BLaER1 treated with 17β-estradiol and CSF1 and Interleukin-3, amounts not matched to agents 10 nM and 100 nM (cell line): ENCODE measurements at regions not wholly inside any gene's neighbourhood (a gene's known extent, or its start where the extent isn't known, plus 50 kb on each side); places are given as distances from the start of the nearest gene placed in this dataset.
"Not testable (repeated sequence)": the region's sequence is repeated elsewhere in the genome, so short reads cannot be mapped to it uniquely, and the experiment has no call there.

ENCODE experiments used
- H3K27ac ChIP-seq, 11 experiments: shearing (Covaris generic); formaldehyde crosslinking; 2 replicates each; pipeline ENCODE4 v1.8.1; 2022
- H3K27me3 ChIP-seq, 11 experiments: shearing (Covaris generic); formaldehyde crosslinking; 2 replicates each; pipeline ENCODE4 v1.8.1; 2022
- H3K36me3 ChIP-seq, 11 experiments: shearing (Covaris generic); formaldehyde crosslinking; 2 replicates each; pipeline ENCODE4 v1.8.1; 2022
- H3K4me1 ChIP-seq, 10 experiments: shearing (Covaris generic); formaldehyde crosslinking; 2 replicates each; pipeline ENCODE4 v1.8.1; 2022
- H3K4me2 ChIP-seq, 11 experiments: shearing (Covaris generic); formaldehyde crosslinking; 2 replicates each; pipeline ENCODE4 v1.8.1; 2022
- H3K4me3 ChIP-seq, 10 experiments: shearing (Covaris generic); formaldehyde crosslinking; 2 replicates each; pipeline ENCODE4 v1.8.1; 2022
- H3K9ac ChIP-seq, 11 experiments: shearing (Covaris generic); formaldehyde crosslinking; 2 replicates each; pipeline ENCODE4 v1.8.1; 2022
- H3K9me3 ChIP-seq, 11 experiments: shearing (Covaris generic); formaldehyde crosslinking; replicated peaks in 1 of 11; 2 replicates each; pipeline ENCODE4 v1.8.1; 2022
- H4K20me1 ChIP-seq, 11 experiments: shearing (Covaris generic); formaldehyde crosslinking; 2 replicates each; pipeline ENCODE4 v1.8.1; 2022
- Cebpa-rat ChIP-seq, 11 experiments: shearing (Covaris generic); IDR thresholded peaks; 2 replicates each; pipeline ENCODE4 v1.8.1; 2022

DNA sequence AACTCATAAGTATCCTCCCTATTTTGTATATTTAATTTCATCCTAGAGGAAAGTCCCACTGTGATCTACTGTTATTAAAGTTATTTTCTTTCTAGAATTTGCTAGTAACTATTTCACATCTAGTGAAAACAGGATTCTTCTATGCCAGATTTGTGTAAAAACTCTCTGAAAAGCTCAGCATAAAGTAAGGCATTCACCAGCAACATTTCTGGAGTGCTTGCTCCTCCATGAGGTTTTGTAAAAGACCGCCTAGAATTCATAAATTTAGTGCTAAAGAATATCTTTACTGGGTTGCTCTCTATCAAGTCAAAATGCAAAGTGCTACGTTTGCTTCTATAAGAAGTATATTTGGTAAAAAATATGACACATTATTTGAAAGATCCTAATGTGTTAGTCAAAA, 173.5 kb upstream of the IRAK1BP1 start:
- Histone ChIP-seq H3K36me3 (no peaks in the 10 kb centered on the region), H3K4me1 (no peaks in the 10 kb centered on the region), H3K9me3 (no peaks in the 10 kb centered on the region), H3K4me2 (no peak overlapping the region), H3K27me3 (no peaks in the 10 kb centered on the region), H3K4me3 (no peak overlapping the region), H3K9ac (no peak overlapping the region), H3K27ac (no peak overlapping the region), H4K20me1 (no peaks in the 10 kb centered on the region)
- no peak for TF ChIP-seq Cebpa-rat (IDR thresholded peaks at IDR 0.05)

DNA sequence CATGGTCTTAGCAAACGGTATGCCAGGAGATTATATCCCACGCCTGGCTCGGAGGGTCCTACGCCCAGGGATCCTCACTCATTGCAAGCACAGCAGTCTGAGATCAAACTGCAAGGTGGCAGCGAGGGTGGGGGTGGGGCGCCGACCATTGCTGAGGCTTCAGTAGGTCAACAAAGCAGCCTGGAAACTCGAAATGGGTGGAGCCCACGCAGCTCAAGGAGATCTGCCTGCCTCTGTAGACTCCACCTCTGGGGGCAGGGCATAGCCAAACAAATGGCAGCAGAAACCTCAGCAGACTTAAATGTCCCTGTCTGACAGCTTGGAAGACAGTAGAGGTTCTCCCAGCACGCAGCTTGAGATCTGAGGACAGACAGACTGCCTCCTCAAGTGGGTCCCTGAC, 172.7 kb upstream of the IRAK1BP1 start:
- not testable (repeated sequence) for H3K9ac ChIP-seq, H3K27me3 ChIP-seq, H3K36me3 ChIP-seq, H3K4me2 ChIP-seq, H3K4me1 ChIP-seq, H3K9me3 ChIP-seq, H3K27ac ChIP-seq, H4K20me1 ChIP-seq, H3K4me3 ChIP-seq

DNA sequence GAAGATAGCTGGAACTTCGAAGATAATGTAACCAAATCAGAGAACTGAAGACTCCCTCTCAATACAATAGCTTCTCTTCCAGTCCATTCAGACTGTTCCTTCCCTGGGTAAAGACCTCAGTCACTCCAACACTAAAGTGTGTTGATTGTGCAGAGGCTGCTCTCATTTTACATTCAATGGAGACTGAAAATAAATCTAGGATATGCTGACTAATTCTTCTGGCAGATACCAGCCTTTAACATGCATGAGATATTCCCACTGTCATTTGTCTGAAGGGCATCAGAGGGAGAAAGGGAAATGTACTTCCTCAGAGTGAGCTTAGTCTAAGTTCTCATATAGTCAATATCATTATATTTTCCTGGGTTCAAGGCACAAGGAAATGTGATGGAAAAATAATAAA, 166.4 kb upstream of the IRAK1BP1 start:
- TF ChIP-seq Cebpa-rat (IDR thresholded peaks at IDR 0.05) = no peak
- Histone ChIP-seq H3K36me3 (no peaks in the 10 kb centered on the region), H3K27me3 (no peaks in the 10 kb centered on the region), H3K4me3 (no peak overlapping the region), H3K4me1 (no peaks in the 10 kb centered on the region), H3K9me3 (no peaks in the 10 kb centered on the region), H3K9ac (no peak overlapping the region), H4K20me1 (no peaks in the 10 kb centered on the region), H3K4me2 (no peak overlapping the region), H3K27ac (no peak overlapping the region)

DNA sequence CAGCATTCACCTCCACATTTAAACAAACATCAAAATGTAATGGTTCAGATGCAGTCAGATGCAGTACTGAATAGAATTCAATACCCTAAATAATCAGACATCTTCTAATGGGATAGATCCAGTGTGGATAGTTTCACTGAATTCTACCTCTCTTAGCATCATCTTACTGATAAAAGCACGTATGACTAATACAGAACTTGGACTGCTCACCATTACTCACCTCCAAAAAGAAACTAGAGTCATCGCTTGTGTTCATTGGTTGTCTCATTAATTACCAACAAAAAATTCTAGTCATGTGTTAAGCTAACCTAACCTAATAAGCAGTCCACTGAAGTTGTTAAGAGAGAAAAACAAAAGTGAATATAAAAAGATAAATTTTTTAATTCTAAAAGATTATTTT, 165.9 kb upstream of the IRAK1BP1 start:
- no peak overlapping the region for H3K4me2 ChIP-seq
- H3K36me3 ChIP-seq = no peaks in the 10 kb centered on the region
- no peaks in the 10 kb centered on the region for H3K27me3 ChIP-seq
- H3K9ac ChIP-seq = no peak overlapping the region
- no peak overlapping the region for H3K27ac ChIP-seq
- TF ChIP-seq Cebpa-rat (IDR thresholded peaks at IDR 0.05) = no peak
- H3K9me3 ChIP-seq = no peaks in the 10 kb centered on the region
- H3K4me1 ChIP-seq = no peaks in the 10 kb centered on the region
- no peaks in the 10 kb centered on the region for H4K20me1 ChIP-seq
- no peak overlapping the region for H3K4me3 ChIP-seq

DNA sequence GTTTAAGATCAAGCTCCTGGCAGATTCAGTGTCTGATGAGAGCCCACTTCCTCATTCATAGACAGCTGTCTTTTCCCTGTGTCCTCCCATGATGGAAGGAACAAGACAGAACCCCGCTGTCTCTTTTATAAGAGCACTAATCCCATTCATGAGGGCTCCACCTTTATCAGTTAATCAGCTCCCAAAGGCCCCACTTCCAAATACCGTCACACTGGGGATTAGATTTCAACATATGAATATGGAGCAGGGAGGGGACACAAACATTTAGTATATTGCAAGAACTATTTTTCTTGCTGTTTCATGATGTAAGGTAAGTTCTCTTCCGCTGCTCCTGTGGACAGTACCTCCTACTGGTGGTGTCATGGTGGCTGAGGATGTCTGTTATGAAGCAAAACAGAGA, 158.3 kb upstream of the IRAK1BP1 start:
- Histone ChIP-seq H3K27me3 (no peaks in the 10 kb centered on the region), H3K27ac (no peak overlapping the region)

DNA sequence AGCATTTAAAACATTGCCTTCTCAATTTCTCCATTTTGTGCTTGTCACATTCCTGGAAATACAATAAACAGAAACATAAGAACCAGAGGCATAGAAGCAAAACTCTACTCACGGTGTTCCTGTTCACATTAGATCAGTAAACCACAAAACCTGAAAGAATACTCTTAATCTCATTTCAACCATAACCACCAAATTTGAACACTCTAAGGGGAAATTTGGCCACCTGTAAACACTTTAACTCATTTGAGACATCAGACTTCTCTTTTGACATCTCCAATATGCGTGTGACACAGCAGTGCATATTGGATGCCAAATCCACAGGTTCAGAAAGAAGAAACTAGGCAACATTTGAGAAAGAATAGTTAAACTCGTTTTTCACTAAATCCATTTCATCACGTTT, 153.8 kb upstream of the IRAK1BP1 start:
- H3K4me1 ChIP-seq = no peaks in the 10 kb centered on the region
- no peak for TF ChIP-seq Cebpa-rat (IDR thresholded peaks at IDR 0.05)

More for the DNA sequence above, 158.3 kb upstream of the IRAK1BP1 start:
- Histone ChIP-seq H3K9ac (no peak overlapping the region), H3K4me1 (no peaks in the 10 kb centered on the region), H3K4me3 (no peak overlapping the region), H4K20me1 (no peaks in the 10 kb centered on the region), H3K4me2 (no peak overlapping the region), H3K9me3 (no peaks in the 10 kb centered on the region), H3K36me3 (no peaks in the 10 kb centered on the region)
- no peak for TF ChIP-seq Cebpa-rat (IDR thresholded peaks at IDR 0.05)

DNA sequence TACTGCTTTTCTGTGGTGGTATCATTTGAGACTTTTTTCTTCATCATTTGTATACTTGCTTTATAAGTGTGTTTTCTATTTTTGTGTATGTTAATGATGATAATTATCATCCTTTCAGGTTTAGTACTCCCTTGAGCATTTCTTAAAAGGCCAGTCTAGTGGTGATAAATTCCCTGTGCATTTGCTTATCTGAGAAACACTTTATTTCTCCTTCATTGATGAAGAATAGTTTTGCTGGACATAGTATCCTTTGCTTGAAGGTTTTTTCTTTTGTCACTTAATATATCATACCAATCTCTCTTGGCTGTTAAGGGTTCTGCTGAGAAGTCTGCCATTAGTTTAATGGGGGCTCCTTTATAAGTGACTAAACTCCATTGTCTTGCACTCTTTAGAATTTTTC, 123.2 kb upstream of the IRAK1BP1 start:
- Histone ChIP-seq H3K27ac (no peak overlapping the region), H3K9ac (no peak overlapping the region), H3K4me1 (no peaks in the 10 kb centered on the region), H3K36me3 (no peaks in the 10 kb centered on the region), H3K4me2 (no peak overlapping the region), H3K27me3 (no peaks in the 10 kb centered on the region), H3K9me3 (peaks cover 0 to 11% (median 5%) of the 10 kb centered on the region in 11 experiments; a peak in 9 of 22 replicates), H4K20me1 (no peaks in the 10 kb centered on the region), H3K4me3 (no peak overlapping the region)
- no peak for TF ChIP-seq Cebpa-rat (IDR thresholded peaks at IDR 0.05)

More for the DNA sequence above, 153.8 kb upstream of the IRAK1BP1 start:
- Histone ChIP-seq H3K9me3 (no peaks in the 10 kb centered on the region), H4K20me1 (no peaks in the 10 kb centered on the region), H3K9ac (no peak overlapping the region), H3K4me2 (no peak overlapping the region), H3K27me3 (no peaks in the 10 kb centered on the region), H3K36me3 (no peaks in the 10 kb centered on the region), H3K4me3 (no peak overlapping the region), H3K27ac (no peak overlapping the region)

DNA sequence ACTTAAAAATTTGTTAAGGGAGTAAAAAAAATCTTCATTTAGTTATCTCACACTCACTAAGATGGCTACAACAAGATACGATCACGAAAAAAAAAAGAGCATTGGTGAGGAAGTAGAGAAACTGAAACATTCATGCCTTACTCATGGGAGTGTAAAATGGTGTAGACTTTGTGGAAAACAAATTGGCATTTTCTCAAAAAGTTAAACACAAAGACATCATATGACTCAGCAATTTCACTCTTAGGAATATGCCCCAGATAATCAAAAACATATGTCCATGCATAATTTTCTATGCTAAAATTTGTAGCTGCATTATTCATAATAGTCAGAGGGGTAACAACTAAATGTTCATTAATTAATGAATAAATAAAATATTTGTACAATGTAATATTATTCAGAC, 120.9 kb upstream of the IRAK1BP1 start:
- no peak overlapping the region for H3K27ac ChIP-seq
- H3K9me3 ChIP-seq = peaks cover 0 to 11% (median 5%) of the 10 kb centered on the region in 11 experiments; a peak in 9 of 22 replicates
- H3K4me2 ChIP-seq = no peak overlapping the region
- no peaks in the 10 kb centered on the region for H3K27me3 ChIP-seq
- H4K20me1 ChIP-seq = no peaks in the 10 kb centered on the region
- H3K9ac ChIP-seq = no peak overlapping the region
- no peak overlapping the region for H3K4me3 ChIP-seq
- no peaks in the 10 kb centered on the region for H3K4me1 ChIP-seq
- TF ChIP-seq Cebpa-rat (IDR thresholded peaks at IDR 0.05) = no peak
- H3K36me3 ChIP-seq = no peaks in the 10 kb centered on the region

DNA sequence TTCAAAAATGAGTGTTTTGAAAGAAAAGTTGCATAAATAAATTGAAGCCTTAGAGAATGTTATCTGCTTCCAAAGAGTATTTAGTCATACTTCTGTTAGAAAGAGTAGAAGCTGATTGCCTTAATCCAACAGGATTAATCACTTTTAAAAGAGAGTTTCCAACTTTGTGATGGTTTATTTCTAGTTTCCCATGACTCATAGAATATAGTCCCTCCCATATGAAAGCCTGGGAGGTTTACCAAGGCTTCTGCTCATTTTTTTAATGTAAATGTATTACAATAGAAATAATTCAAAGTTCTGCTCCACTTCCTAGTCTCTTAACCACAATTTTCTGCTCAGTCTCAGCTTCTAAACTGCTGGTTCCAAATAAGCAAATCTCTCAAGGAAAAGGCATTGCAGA, 118.0 kb upstream of the IRAK1BP1 start:
- Histone ChIP-seq H3K36me3 (no peaks in the 10 kb centered on the region), H3K4me3 (no peak overlapping the region), H3K27ac (no peak overlapping the region), H3K9me3 (peaks cover 0 to 9% (median 3%) of the 10 kb centered on the region in 11 experiments; a peak in 9 of 22 replicates), H3K9ac (no peak overlapping the region), H3K4me1 (no peaks in the 10 kb centered on the region), H4K20me1 (no peaks in the 10 kb centered on the region), H3K4me2 (no peak overlapping the region), H3K27me3 (no peaks in the 10 kb centered on the region)
- no peak for TF ChIP-seq Cebpa-rat (IDR thresholded peaks at IDR 0.05)

DNA sequence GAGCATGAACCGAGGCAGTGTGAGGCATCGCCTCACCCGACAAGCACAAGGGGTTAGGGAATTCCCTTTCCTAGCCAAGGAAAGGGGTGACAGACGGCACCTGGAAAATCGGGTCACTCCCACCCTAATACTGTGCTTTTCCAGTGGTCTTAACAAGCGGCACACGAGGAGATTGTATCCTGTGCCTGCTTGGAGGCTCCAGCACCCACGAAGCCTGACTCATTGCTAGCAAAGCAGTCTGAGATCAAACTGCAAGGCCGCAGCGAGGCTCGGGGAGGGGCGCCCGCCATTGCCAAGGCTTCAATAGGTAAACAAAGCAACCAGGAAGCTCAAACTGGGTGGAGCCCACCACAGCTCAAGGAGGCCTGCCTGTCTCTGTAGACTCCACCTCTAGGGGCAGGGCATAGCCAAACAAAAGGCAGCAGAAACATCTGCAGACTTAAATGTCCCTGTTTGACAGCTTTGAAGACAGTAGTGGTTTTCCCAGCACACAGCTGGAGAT, 109.0 kb upstream of the IRAK1BP1 start:
- not testable (repeated sequence) for H3K36me3 ChIP-seq, H3K4me2 ChIP-seq, H3K9ac ChIP-seq, H3K4me1 ChIP-seq, H3K27ac ChIP-seq, H4K20me1 ChIP-seq, H3K4me3 ChIP-seq, H3K27me3 ChIP-seq, H3K9me3 ChIP-seq

DNA sequence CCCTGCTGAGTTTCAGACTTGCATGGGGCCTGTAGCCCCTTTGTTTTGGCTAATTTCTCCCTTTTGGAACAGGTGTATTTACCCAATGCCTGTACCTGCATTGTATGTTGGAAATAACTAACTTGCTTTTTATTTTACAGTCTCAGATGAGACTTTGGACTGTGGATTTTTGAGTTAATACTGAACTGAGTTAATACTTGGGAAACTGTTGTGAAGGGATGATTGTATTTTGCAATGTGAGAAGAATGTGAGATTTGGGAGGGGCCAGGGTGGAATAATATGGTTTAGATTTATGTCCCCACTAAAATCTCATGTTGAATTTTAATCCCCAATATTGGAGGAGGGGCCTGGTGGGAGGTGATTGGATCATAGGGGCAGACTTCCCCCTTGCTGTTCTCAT, 99.1 kb upstream of the IRAK1BP1 start:
- no peak overlapping the region for H3K9ac ChIP-seq
- no peak overlapping the region for H3K27ac ChIP-seq
- H3K4me3 ChIP-seq = no peak overlapping the region
- peaks cover 0 to 24% (median 0%) of the 10 kb centered on the region in 11 experiments; a peak in 4 of 22 replicates for H3K9me3 ChIP-seq
- H3K36me3 ChIP-seq = no peaks in the 10 kb centered on the region
- H3K4me2 ChIP-seq = no peak overlapping the region
- peaks cover 0 to 13% (median 0%) of the 10 kb centered on the region in 10 experiments; a peak in 5 of 20 replicates for H3K4me1 ChIP-seq
- no peaks in the 10 kb centered on the region for H3K27me3 ChIP-seq
- no peak for TF ChIP-seq Cebpa-rat (IDR thresholded peaks at IDR 0.05)
- no peaks in the 10 kb centered on the region for H4K20me1 ChIP-seq
